ENCODE measurements at regions not wholly inside any gene's neighbourhood (a gene's known extent, or its start where the extent isn't known, plus 50 kb on each side); places are given as distances from the start of the nearest gene placed in this dataset.

DNA sequence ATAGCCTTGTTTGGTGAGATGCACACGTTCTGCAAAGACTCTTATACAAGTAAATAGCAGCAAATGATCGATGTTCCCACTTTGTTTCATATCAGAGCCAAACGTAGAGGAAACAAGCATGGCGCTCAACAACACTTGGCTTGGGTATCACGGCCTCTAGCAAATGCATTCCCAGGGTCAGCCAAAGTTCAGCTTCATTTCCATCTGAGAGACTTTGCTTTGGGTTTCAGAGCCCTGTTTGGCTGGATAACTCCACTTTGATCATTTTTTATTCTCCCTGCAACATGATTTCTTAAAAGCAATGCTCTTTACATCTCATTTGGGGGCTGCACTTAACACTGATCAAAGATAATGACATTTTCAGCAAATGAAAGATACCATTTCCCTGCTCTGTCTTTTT is 199.2 kb upstream of the FAM9B start:
- TF ChIP-seq, protein P1, sequence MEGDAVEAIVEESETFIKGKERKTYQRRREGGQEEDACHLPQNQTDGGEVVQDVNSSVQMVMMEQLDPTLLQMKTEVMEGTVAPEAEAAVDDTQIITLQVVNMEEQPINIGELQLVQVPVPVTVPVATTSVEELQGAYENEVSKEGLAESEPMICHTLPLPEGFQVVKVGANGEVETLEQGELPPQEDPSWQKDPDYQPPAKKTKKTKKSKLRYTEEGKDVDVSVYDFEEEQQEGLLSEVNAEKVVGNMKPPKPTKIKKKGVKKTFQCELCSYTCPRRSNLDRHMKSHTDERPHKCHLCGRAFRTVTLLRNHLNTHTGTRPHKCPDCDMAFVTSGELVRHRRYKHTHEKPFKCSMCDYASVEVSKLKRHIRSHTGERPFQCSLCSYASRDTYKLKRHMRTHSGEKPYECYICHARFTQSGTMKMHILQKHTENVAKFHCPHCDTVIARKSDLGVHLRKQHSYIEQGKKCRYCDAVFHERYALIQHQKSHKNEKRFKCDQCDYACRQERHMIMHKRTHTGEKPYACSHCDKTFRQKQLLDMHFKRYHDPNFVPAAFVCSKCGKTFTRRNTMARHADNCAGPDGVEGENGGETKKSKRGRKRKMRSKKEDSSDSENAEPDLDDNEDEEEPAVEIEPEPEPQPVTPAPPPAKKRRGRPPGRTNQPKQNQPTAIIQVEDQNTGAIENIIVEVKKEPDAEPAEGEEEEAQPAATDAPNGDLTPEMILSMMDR (IDR thresholded peaks at IDR 0.05), result no peak
- H3K4me3 ChIP-seq (ENCODE audit: low read depth in 1 of 2, low read length in 1 of 2), result no peak overlapping the region
- no peaks in the 10 kb centered on the region for H3K4me1 ChIP-seq (ENCODE audit: control insufficient read depth in 1 of 2, insufficient read depth in 1 of 2, low read depth in 1 of 2, low read length in 1 of 2)
- no peaks in the 10 kb centered on the region for H3K36me3 ChIP-seq
- H3K9me3 ChIP-seq, result no peaks in the 10 kb centered on the region
- H3K27ac ChIP-seq, result no peak overlapping the region
- no peaks in the 10 kb centered on the region for H3K27me3 ChIP-seq

DNA sequence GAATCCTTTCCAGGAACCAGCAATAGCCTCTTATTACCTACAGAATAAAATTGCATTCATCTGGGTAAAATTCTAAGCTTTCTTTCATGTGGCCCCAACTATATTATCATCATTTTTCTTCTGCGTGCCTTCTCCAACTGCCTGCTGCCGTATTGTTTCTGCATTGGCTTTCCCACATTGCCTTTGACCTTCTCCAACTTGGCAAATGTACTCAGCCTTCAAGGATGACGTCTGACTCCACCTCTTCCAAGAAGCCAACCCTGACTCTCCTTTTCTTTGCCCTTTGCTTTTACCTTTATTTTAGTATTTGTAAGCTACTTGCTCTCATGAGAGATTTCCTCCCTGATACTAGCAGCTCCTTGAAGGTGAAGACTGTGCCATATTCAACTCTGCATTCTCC is 200.4 kb upstream of the FAM9B start:
- Histone ChIP-seq H3K9me3 (no peaks in the 10 kb centered on the region), H3K4me3 (ENCODE audit: low read depth in 1 of 2, low read length in 1 of 2) (no peak overlapping the region), H3K36me3 (no peaks in the 10 kb centered on the region), H3K4me1 (ENCODE audit: control insufficient read depth in 1 of 2, insufficient read depth in 1 of 2, low read depth in 1 of 2, low read length in 1 of 2) (no peaks in the 10 kb centered on the region), H3K27me3 (no peaks in the 10 kb centered on the region), H3K27ac (no peak overlapping the region)
- TF ChIP-seq, protein P1 (IDR thresholded peaks at IDR 0.05), result no peak

DNA sequence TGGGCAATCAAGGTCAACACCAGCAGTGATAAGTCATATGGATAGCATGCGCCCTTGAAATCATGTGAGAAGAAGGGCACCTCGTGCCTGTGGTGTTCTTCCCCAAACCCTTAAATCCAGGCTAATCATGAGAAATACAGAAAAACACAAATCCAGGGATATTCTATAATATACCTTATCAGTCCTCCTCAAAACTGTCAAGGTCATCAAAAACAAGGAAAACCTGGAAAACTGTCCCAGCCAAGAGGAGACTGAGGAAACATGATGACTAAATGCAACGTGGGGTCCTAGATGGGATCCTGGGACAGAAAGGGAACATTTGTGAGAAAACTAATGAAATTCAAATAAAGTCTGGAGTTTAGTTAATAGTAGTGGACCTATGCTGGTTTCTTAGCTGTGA is 201.8 kb upstream of the FAM9B start:
- Histone ChIP-seq H3K4me3 (ENCODE audit: low read depth in 1 of 2, low read length in 1 of 2) (no peak overlapping the region), H3K36me3 (no peaks in the 10 kb centered on the region), H3K9me3 (no peaks in the 10 kb centered on the region), H3K4me1 (ENCODE audit: control insufficient read depth in 1 of 2, insufficient read depth in 1 of 2, low read depth in 1 of 2, low read length in 1 of 2) (no peaks in the 10 kb centered on the region), H3K27ac (no peak overlapping the region), H3K27me3 (no peaks in the 10 kb centered on the region)
- TF ChIP-seq, protein P1 (IDR thresholded peaks at IDR 0.05), result no peak

DNA sequence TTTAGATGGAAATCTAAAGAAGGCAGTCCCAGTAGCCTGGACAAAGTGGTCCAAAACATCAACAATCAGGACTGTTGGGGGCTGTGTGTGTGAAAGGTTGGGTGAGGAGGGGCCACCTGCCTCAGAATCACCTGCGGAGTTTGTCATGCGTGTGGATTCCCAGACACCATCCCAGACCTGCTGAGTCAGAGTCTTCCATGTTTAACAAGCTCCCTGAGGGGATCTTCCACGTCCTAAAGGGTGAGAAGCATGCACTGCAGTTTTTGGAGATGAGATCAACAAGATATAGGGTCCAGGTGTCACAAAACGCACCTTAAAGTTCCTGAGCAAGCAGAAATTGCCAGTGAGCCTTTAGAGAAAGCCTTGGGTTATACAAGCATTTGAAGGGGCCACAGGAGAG is 207.0 kb upstream of the FAM9B start:
- H3K4me1 ChIP-seq (ENCODE audit: control insufficient read depth in 1 of 2, insufficient read depth in 1 of 2, low read depth in 1 of 2, low read length in 1 of 2), result no peaks in the 10 kb centered on the region
- H3K4me3 ChIP-seq (ENCODE audit: low read depth in 1 of 2, low read length in 1 of 2), result no peak overlapping the region
- TF ChIP-seq, protein P1 (IDR thresholded peaks at IDR 0.05), result no peak
- H3K36me3 ChIP-seq, result no peaks in the 10 kb centered on the region
- no peaks in the 10 kb centered on the region for H3K27me3 ChIP-seq
- H3K9me3 ChIP-seq, result no peaks in the 10 kb centered on the region
- H3K27ac ChIP-seq, result no peak overlapping the region

DNA sequence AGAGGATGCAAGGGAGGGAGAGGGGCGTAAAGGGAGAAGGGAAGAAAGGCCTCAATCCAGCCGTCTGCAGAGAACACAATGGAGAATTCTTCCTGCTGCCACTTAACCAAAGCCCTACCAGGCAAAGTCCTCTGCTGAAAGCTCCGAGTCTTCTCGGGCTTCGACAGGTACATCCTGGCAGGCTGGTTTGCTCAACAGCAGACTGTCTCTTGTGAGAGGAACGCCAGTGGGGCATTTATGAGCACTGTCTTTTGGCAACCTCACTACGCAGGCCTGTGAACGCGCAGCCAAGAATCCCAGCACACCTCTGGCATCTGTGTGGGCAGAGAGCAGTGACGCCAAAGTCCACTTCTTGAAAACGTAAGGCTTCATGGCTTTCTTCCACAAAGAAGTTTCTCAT is 207.5 kb upstream of the FAM9B start:
- Histone ChIP-seq H3K27ac (no peak overlapping the region), H3K36me3 (no peaks in the 10 kb centered on the region), H3K4me3 (ENCODE audit: low read depth in 1 of 2, low read length in 1 of 2) (no peak overlapping the region), H3K27me3 (no peaks in the 10 kb centered on the region), H3K4me1 (ENCODE audit: control insufficient read depth in 1 of 2, insufficient read depth in 1 of 2, low read depth in 1 of 2, low read length in 1 of 2) (no peaks in the 10 kb centered on the region), H3K9me3 (no peaks in the 10 kb centered on the region)
- TF ChIP-seq, protein P1 (IDR thresholded peaks at IDR 0.05), result no peak

Data from neutrophil (primary cell).